Gastroesophageal sphincter (tissue), 4 donors: ENCODE measurements at regions not wholly inside any gene's neighbourhood (a gene's known extent, or its start where the extent isn't known, plus 50 kb on each side); places are given as distances from the start of the nearest gene placed in this dataset.

Experiments used
- ATAC-seq: fragments of 150-250 bp; one replicate; pipeline ENCODE4 v1.9.1; 2016; ENCODE audit warnings: mild to moderate bottlenecking, moderate library complexity
- H3K27ac ChIP-seq, 4 donors: fragments of 200-600 bp; sonication (generic) in 3 of 4; 1 replicate in 3 of 4; 2 replicates in 1 of 4; pipeline ENCODE4 v1.5.1; 2016 to 2019
- H3K27me3 ChIP-seq: fragments of 200-600 bp; sonication (generic); one replicate; pipeline ENCODE4 v1.5.1; 2019
- H3K36me3 ChIP-seq, 2 donors: fragments of 200-600 bp; sonication (generic); one replicate each; pipeline ENCODE4 v1.5.1; 2019; ENCODE audit warnings: control low read depth in 1 of 2
- H3K4me1 ChIP-seq, 3 donors: fragments of 200-600 bp; sonication (generic); 1 replicate in 2 of 3; 2 replicates in 1 of 3; pipeline ENCODE4 v1.5.1; 2016 to 2019; ENCODE audit warnings: control low read depth in 2 of 3
- H3K4me3 ChIP-seq, 2 donors: fragments of 200-600 bp; sonication (generic); one replicate each; pipeline ENCODE4 v1.5.1; 2019; ENCODE audit warnings: mild to moderate bottlenecking in 1 of 2, moderate library complexity in 1 of 2
- H3K9me3 ChIP-seq, 3 donors: fragments of 200-600 bp; sonication (generic); one replicate each; pipeline ENCODE4 v1.5.1; 2017 to 2019; ENCODE audit warnings: control low read depth in 2 of 3
- CTCF ChIP-seq, 4 experiments: fragments of 200-600 bp in 2 of 4; fragments of 450-650 bp in 2 of 4; sonication (generic) in 1 of 4; IDR thresholded peaks; one replicate each; pipeline ENCODE4 v1.5.1; 2017 to 2019; ENCODE audit warnings: antibody characterized with exemption in 4 of 4, mild to moderate bottlenecking in 2 of 4, moderate library complexity in 2 of 4
- EP300 ChIP-seq: sonication (generic); formaldehyde crosslinking; IDR thresholded peaks from one replicate; pipeline ENCODE4 v1.6.1; 2017; ENCODE audit warnings: antibody characterized with exemption, mild to moderate bottlenecking
- POLR2A ChIP-seq, 2 donors: fragments of 450-650 bp; IDR thresholded peaks; one replicate each; pipeline ENCODE4 v1.6.1; 2017; ENCODE audit warnings: antibody characterized with exemption in 2 of 2, mild to moderate bottlenecking in 2 of 2, moderate library complexity in 1 of 2
- POLR2AphosphoS5 ChIP-seq: sonication (generic); formaldehyde crosslinking; IDR thresholded peaks from one replicate; pipeline ENCODE4 v1.6.1; 2017; ENCODE audit warnings: antibody characterized with exemption
- WGBS, 2 donors: methylation state at CpG; one replicate each; pipeline ENCODE4 v1.1.5; 2018; ENCODE audit warnings: low coverage in 1 of 2; 5-methylcytosine and 5-hydroxymethylcytosine counted together

GRCh38 chr14:101217616-101218371 is 314.3 kb upstream of the RTL1 start:
- TF ChIP-seq POLR2AphosphoS5, result no peak
- TF ChIP-seq EP300, result no peak
- no peak for TF ChIP-seq POLR2A (IDR thresholded peaks at IDR 0.05)
- TF ChIP-seq CTCF (IDR thresholded peaks at IDR 0.05), result no peak
- ATAC-seq, result no peak
- Histone ChIP-seq H3K9me3 (peaks cover 0 to 12% (median 0%) of the 10 kb centered on the region in 3 donors), H3K27ac (no peak overlapping the region), H3K4me1 (no peaks in the 10 kb centered on the region), H3K4me3 (no peak overlapping the region), H3K36me3 (no peaks in the 10 kb centered on the region), H3K27me3 (no peaks in the 10 kb centered on the region)
- 79 to 92% methylated on average over 8 to 9 of the region's 14 CpGs for WGBS, 2 donors

- no peaks in the 10 kb centered on the region for H3K36me3 ChIP-seq
- no peak overlapping the region for H3K4me3 ChIP-seq
- no peak for ATAC-seq
- H3K27me3 ChIP-seq, result no peaks in the 10 kb centered on the region
- H3K4me1 ChIP-seq, result no peaks in the 10 kb centered on the region
- TF ChIP-seq POLR2A (IDR thresholded peaks at IDR 0.05) (no peak), CTCF (IDR thresholded peaks at IDR 0.05) (no peak), POLR2AphosphoS5 (no peak), EP300 (no peak)
- WGBS, 2 donors, result 73 to 79% methylated on average over 5 to 9 of the region's 12 CpGs
- no peak overlapping the region for H3K27ac ChIP-seq
- peaks cover 0 to 7% (median 0%) of the 10 kb centered on the region in 3 donors for H3K9me3 ChIP-seq
Observed at GRCh38 chr14:101219896-101220703, 316.6 kb upstream of the RTL1 start.

- no peaks in the 10 kb centered on the region for H3K36me3 ChIP-seq
- no peak overlapping the region for H3K4me3 ChIP-seq
- H3K4me1 ChIP-seq, result no peaks in the 10 kb centered on the region
- H3K27me3 ChIP-seq, result no peaks in the 10 kb centered on the region
- no peak overlapping the region for H3K27ac ChIP-seq
- H3K9me3 ChIP-seq, result peaks cover 0 to 7% (median 0%) of the 10 kb centered on the region in 3 donors
- 87% methylated on average over 5 of the region's 16 CpGs; no CpG with 5 or more reads in 1 of the 2 donors for WGBS, 2 donors
- TF ChIP-seq EP300, result no peak
- TF ChIP-seq POLR2AphosphoS5, result no peak
- no peak for TF ChIP-seq CTCF (IDR thresholded peaks at IDR 0.05)
- no peak for TF ChIP-seq POLR2A (IDR thresholded peaks at IDR 0.05)
- ATAC-seq, result no peak
Observed at GRCh38 chr14:101220921-101221510, 317.5 kb upstream of the RTL1 start.

GRCh38 chr14:101221549-101222160 is 318.1 kb upstream of the RTL1 start:
- Histone ChIP-seq H3K27ac (no peak overlapping the region), H3K4me1 (no peaks in the 10 kb centered on the region), H3K27me3 (no peaks in the 10 kb centered on the region), H3K9me3 (peaks cover 0 to 7% (median 0%) of the 10 kb centered on the region in 3 donors), H3K4me3 (no peak overlapping the region), H3K36me3 (no peaks in the 10 kb centered on the region)
- TF ChIP-seq POLR2AphosphoS5 (no peak), CTCF (IDR thresholded peaks at IDR 0.05) (no peak), EP300 (no peak), POLR2A (IDR thresholded peaks at IDR 0.05) (no peak)
- ATAC-seq, result no peak
- 88% methylated on average over 1 of the region's 10 CpGs; no CpG with 5 or more reads in 1 of the 2 donors for WGBS, 2 donors
